Neural progenitor cell (in vitro differentiated cells): ENCODE measurements at regions not wholly inside any gene's neighbourhood (a gene's known extent, or its start where the extent isn't known, plus 50 kb on each side); places are given as distances from the start of the nearest gene placed in this dataset.

ENCODE experiments used
- DNase-seq: peaks from one replicate; pipeline ENCODE4 v3.0.0-alpha.2; 2016; ENCODE audit warnings: low spot score
- H2AFZ ChIP-seq: fragments of 200-600 bp; sonication (generic); replicated peaks from 2 replicates; pipeline ENCODE4 v1.6.1; 2016; ENCODE audit warnings: antibody characterized with exemption
- H3F3A ChIP-seq: fragments of 200-600 bp; sonication (generic); 2 replicates; pipeline ENCODE4 v1.6.1; 2016; ENCODE audit warnings: antibody characterized with exemption, low read depth
- H3K27ac ChIP-seq: fragments of 200-600 bp; sonication (generic); 2 replicates; pipeline ENCODE4 v1.5.1; 2016; ENCODE audit warnings: mild to moderate bottlenecking
- H3K27me3 ChIP-seq: fragments of 200-600 bp; sonication (generic); 2 replicates; pipeline ENCODE4 v1.6.1; 2016; ENCODE audit warnings: mild to moderate bottlenecking, moderate library complexity
- H3K36me3 ChIP-seq: fragments of 200-600 bp; sonication (generic); 2 replicates; pipeline ENCODE4 v1.5.1; 2016
- H3K4me1 ChIP-seq: fragments of 200-600 bp; sonication (generic); 2 replicates; pipeline ENCODE4 v1.6.1; 2016; ENCODE audit warnings: mixed run types
- H3K4me2 ChIP-seq: fragments of 200-600 bp; sonication (generic); 2 replicates; pipeline ENCODE4 v1.6.1; 2016
- H3K4me3 ChIP-seq: fragments of 200-600 bp; sonication (generic); 2 replicates; pipeline ENCODE4 v1.5.1; 2016
- H3K79me2 ChIP-seq: fragments of 200-600 bp; sonication (generic); 2 replicates; pipeline ENCODE4 v1.6.1; 2016; ENCODE audit warnings: low read depth
- H3K9ac ChIP-seq: fragments of 200-600 bp; sonication (generic); 2 replicates; pipeline ENCODE4 v1.6.1; 2016
- H3K9me3 ChIP-seq: fragments of 200-600 bp; sonication (generic); 2 replicates; pipeline ENCODE4 v1.5.1; 2016; ENCODE audit warnings: low read depth
- H4K20me1 ChIP-seq: fragments of 200-600 bp; sonication (generic); 2 replicates; pipeline ENCODE4 v1.6.1; 2016; ENCODE audit warnings: low read depth
- H3K27ac Mint-ChIP-seq: 3 replicates; pipeline ENCODE4 v1.8.0; 2021; ENCODE audit warnings: mixed read lengths
- H3K27me3 Mint-ChIP-seq: 2 replicates; pipeline ENCODE4 v1.8.0; 2022; ENCODE audit warnings: low read depth, mild to moderate bottlenecking, inconsistent platforms, moderate library complexity, mixed read lengths; ENCODE audit not compliant: insufficient read depth
- H3K36me3 Mint-ChIP-seq: 3 replicates; pipeline ENCODE4 v1.8.0; 2021; ENCODE audit warnings: mixed read lengths
- H3K4me1 Mint-ChIP-seq: 3 replicates; pipeline ENCODE4 v1.8.0; 2021; ENCODE audit warnings: mixed read lengths
- H3K4me3 Mint-ChIP-seq: 3 replicates; pipeline ENCODE4 v1.8.0; 2021; ENCODE audit warnings: mild to moderate bottlenecking, moderate library complexity, mixed read lengths
- H3K9me3 Mint-ChIP-seq: 3 replicates; pipeline ENCODE4 v1.8.0; 2020; ENCODE audit warnings: mixed read lengths
- EZH2 ChIP-seq: fragments of 200-600 bp; sonication (generic); IDR thresholded peaks from 2 replicates; pipeline ENCODE4 v1.6.1; 2017; ENCODE audit warnings: antibody characterized with exemption, mild to moderate bottlenecking, moderate library complexity
- EZH2phosphoT487 ChIP-seq: fragments of 200-600 bp; sonication (generic); IDR thresholded peaks from 2 replicates; pipeline ENCODE4 v1.6.1; 2017; ENCODE audit warnings: antibody characterized with exemption
- TF ChIP-seq, protein P1 (sequence below): fragments of 200-600 bp; sonication (generic); IDR thresholded peaks from 2 replicates; pipeline ENCODE4 v1.5.1; 2017; ENCODE audit warnings: antibody characterized with exemption, mild to moderate bottlenecking

DNA sequence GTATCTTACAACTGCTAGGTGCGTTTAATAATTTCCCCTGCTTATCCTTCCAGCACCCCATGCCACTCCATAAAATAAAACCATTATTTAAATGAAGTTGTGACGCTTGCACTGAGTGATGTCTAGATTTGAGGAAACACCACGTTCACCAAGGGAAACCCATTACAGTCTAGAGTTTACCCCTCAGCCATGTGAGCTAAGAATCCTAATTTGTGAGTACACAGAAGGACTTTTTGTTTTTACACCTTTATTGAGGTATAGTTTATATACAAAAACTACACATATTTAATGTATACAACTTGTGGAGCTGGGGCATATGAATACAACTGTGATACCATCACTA lies 326.8 kb downstream of the RAPGEF2 start:
- Mint-ChIP-seq H3K27me3 (no peaks in the 10 kb centered on the region), H3K9me3 (peaks cover 2% of the 10 kb centered on the region), H3K4me3 (no peak overlapping the region), H3K4me1 (no peaks in the 10 kb centered on the region), H3K36me3 (no peaks in the 10 kb centered on the region), H3K27ac (no peak overlapping the region)
- Histone ChIP-seq H3K36me3 (no peaks in the 10 kb centered on the region), H2AFZ (peak overlapping the region; percentile 59), H3K4me3 (no peak overlapping the region), H3K79me2 (no peaks in the 10 kb centered on the region), H3K4me2 (no peak overlapping the region), H3K27me3 (no peaks in the 10 kb centered on the region), H3K27ac (no peak overlapping the region), H3K4me1 (peaks cover 6% of the 10 kb centered on the region), H4K20me1 (no peaks in the 10 kb centered on the region), H3F3A (no peaks in the 10 kb centered on the region), H3K9ac (no peak overlapping the region), H3K9me3 (no peaks in the 10 kb centered on the region)
- no peak for TF ChIP-seq EZH2
- TF ChIP-seq EZH2phosphoT487, result no peak
- TF ChIP-seq, protein P1, sequence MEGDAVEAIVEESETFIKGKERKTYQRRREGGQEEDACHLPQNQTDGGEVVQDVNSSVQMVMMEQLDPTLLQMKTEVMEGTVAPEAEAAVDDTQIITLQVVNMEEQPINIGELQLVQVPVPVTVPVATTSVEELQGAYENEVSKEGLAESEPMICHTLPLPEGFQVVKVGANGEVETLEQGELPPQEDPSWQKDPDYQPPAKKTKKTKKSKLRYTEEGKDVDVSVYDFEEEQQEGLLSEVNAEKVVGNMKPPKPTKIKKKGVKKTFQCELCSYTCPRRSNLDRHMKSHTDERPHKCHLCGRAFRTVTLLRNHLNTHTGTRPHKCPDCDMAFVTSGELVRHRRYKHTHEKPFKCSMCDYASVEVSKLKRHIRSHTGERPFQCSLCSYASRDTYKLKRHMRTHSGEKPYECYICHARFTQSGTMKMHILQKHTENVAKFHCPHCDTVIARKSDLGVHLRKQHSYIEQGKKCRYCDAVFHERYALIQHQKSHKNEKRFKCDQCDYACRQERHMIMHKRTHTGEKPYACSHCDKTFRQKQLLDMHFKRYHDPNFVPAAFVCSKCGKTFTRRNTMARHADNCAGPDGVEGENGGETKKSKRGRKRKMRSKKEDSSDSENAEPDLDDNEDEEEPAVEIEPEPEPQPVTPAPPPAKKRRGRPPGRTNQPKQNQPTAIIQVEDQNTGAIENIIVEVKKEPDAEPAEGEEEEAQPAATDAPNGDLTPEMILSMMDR, result no peak
- no peak for DNase-seq

DNA sequence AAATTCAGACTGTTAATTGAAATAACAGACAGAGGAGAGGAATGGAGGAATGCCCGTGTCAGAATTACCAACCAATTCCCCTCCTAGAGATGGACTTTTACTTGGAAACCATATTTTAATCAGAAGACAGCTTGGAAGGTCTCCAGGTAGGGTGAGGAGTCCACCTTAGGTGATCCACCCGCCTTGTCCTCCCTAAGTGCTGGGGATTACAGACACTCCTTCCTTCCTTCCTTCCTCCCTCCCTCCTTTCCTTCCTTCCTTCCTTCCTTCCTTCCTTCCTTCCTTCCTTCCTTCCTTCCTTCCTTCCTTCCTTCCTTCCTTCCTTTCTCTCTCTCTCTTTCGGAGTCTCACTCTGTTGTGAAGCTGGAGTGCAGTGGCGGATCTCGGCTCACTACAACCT lies 328.0 kb downstream of the RAPGEF2 start:
- no peak overlapping the region for H3K27ac Mint-ChIP-seq
- Histone ChIP-seq H3K9me3 (no peaks in the 10 kb centered on the region), H2AFZ (no peak overlapping the region), H3K9ac (no peak overlapping the region), H3K27ac (no peak overlapping the region), H3K36me3 (no peaks in the 10 kb centered on the region), H3K27me3 (no peaks in the 10 kb centered on the region), H4K20me1 (no peaks in the 10 kb centered on the region), H3K4me1 (peaks cover 4% of the 10 kb centered on the region), H3K79me2 (no peaks in the 10 kb centered on the region), H3K4me3 (no peak overlapping the region), H3K4me2 (no peak overlapping the region), H3F3A (no peaks in the 10 kb centered on the region)
- DNase-seq, result no peak
- no peak overlapping the region for H3K4me3 Mint-ChIP-seq
- no peaks in the 10 kb centered on the region for H3K27me3 Mint-ChIP-seq
- H3K4me1 Mint-ChIP-seq, result no peaks in the 10 kb centered on the region
- H3K9me3 Mint-ChIP-seq, result peaks cover 2% of the 10 kb centered on the region
- H3K36me3 Mint-ChIP-seq, result no peaks in the 10 kb centered on the region
- TF ChIP-seq, protein P1, result no peak
- no peak for TF ChIP-seq EZH2
- no peak for TF ChIP-seq EZH2phosphoT487

DNA sequence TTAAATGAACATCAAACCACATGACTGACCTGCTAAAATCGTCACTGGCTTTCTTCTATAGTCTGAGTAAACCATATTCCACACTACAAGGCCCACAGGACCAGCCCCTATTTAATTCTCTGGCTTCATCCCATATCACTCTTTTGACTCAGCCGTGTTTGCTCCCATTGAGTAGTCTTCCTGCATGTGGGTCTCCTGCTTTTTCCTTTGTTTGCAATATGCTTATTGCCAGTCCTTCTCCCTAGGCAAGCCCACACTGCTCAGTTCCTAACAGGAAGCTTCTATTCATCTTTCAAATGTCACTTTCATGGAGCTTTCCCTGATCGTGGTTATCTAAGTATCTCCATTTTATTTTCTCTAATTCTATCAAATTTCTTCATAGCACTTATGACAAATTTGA lies 329.6 kb downstream of the RAPGEF2 start:
- H3K27ac Mint-ChIP-seq, result no peak overlapping the region
- no peak overlapping the region for H3K4me2 ChIP-seq
- DNase-seq, result no peak
- no peak overlapping the region for H3K27ac ChIP-seq
- TF ChIP-seq EZH2phosphoT487 (no peak), EZH2 (no peak)
- no peaks in the 10 kb centered on the region for H4K20me1 ChIP-seq
- H3K4me1 Mint-ChIP-seq, result no peaks in the 10 kb centered on the region
- H3K27me3 Mint-ChIP-seq, result no peaks in the 10 kb centered on the region
- H3K36me3 ChIP-seq, result no peaks in the 10 kb centered on the region
- no peak overlapping the region for H3K4me3 ChIP-seq
- H3K36me3 Mint-ChIP-seq, result no peaks in the 10 kb centered on the region
- H3K4me1 ChIP-seq, result no peaks in the 10 kb centered on the region
- H3K9me3 Mint-ChIP-seq, result peaks cover 2% of the 10 kb centered on the region
- H3K79me2 ChIP-seq, result no peaks in the 10 kb centered on the region
- H3K27me3 ChIP-seq, result no peaks in the 10 kb centered on the region
- H3K9ac ChIP-seq, result no peak overlapping the region
- H2AFZ ChIP-seq, result no peak overlapping the region
- no peaks in the 10 kb centered on the region for H3K9me3 ChIP-seq
- no peaks in the 10 kb centered on the region for H3F3A ChIP-seq
- no peak overlapping the region for H3K4me3 Mint-ChIP-seq

DNA sequence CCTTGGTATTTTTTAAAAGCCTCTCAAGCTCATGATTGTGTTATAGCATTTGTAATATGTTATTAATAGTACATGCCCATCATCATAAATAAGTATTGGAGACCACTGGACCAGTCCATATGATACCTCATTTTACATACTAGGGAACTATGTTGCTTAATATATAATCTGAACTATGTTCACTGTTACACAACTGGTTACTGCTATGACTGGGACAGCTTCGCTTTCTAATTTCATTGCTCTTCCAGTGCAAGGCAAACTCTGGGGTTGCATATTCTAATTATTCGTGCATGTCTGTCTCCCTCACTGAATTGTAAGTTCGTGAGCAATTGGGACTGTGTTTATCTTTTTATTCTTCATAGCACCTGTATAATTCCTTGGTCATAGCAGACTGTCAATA lies 330.5 kb downstream of the RAPGEF2 start:
- DNase-seq, result no peak
- no peak overlapping the region for H3K27ac ChIP-seq
- Mint-ChIP-seq H3K36me3 (no peaks in the 10 kb centered on the region), H3K27me3 (no peaks in the 10 kb centered on the region), H3K27ac (no peak overlapping the region), H3K9me3 (peaks cover 2% of the 10 kb centered on the region), H3K4me3 (no peak overlapping the region), H3K4me1 (no peaks in the 10 kb centered on the region)
- H3K4me3 ChIP-seq, result no peak overlapping the region
- TF ChIP-seq, protein P1, result no peak
- TF ChIP-seq EZH2phosphoT487 (no peak), EZH2 (no peak)
- no peaks in the 10 kb centered on the region for H3K9me3 ChIP-seq
- H3K9ac ChIP-seq, result no peak overlapping the region
- no peaks in the 10 kb centered on the region for H3K36me3 ChIP-seq
- H3K4me2 ChIP-seq, result no peak overlapping the region
- H3K27me3 ChIP-seq, result no peaks in the 10 kb centered on the region
- H4K20me1 ChIP-seq, result no peaks in the 10 kb centered on the region
- no peaks in the 10 kb centered on the region for H3K4me1 ChIP-seq
- no peaks in the 10 kb centered on the region for H3K79me2 ChIP-seq
- no peak overlapping the region for H2AFZ ChIP-seq
- H3F3A ChIP-seq, result no peaks in the 10 kb centered on the region
